Activated naive CD4-positive, alpha-beta T cell treated with anti-CD3 and anti-CD28 coated beads, Interleukin-2, amount 50 U/mL, for 72 hours (primary cell): ENCODE measurements at regions not wholly inside any gene's neighbourhood (a gene's known extent, or its start where the extent isn't known, plus 50 kb on each side); places are given as distances from the start of the nearest gene placed in this dataset.

Experiments used
- ATAC-seq, 2 donors: fragments of 150-1000 bp; cut with Tn5 transposase; 2 replicates each; pipeline ENCODE4 v1.10.0; 2021; ENCODE audit warnings: mild to moderate bottlenecking in 2 of 2, moderate library complexity in 2 of 2
- DNase-seq, 2 donors: peaks; one replicate each; pipeline ENCODE4 v3.0.0; 2021 to 2022; ENCODE audit warnings: low spot score in 2 of 2
- H3K27ac Mint-ChIP-seq, 2 donors: one replicate each; pipeline ENCODE4 v1.8.0; 2022; ENCODE audit warnings: mild to moderate bottlenecking in 2 of 2, mixed read lengths in 2 of 2
- H3K36me3 Mint-ChIP-seq, 2 donors: one replicate each; pipeline ENCODE4 v1.8.0; 2022; ENCODE audit warnings: mixed read lengths in 2 of 2
- H3K9me3 Mint-ChIP-seq, 2 donors: one replicate each; pipeline ENCODE4 v1.8.0; 2022; ENCODE audit warnings: mixed read lengths in 2 of 2

GRCh38 chr15:95990833-95991232, 339.7 kb upstream of the NR2F2 start:
- peaks cover 0 to 16% of the 10 kb centered on the region in 2 donors for H3K36me3 Mint-ChIP-seq
- H3K27ac Mint-ChIP-seq: no peak overlapping the region
- ATAC-seq (peak in 1 of 2 donors; percentile 52), DNase-seq (no peak)
- peaks cover 0 to 6% of the 10 kb centered on the region in 2 donors for H3K9me3 Mint-ChIP-seq

DNA sequence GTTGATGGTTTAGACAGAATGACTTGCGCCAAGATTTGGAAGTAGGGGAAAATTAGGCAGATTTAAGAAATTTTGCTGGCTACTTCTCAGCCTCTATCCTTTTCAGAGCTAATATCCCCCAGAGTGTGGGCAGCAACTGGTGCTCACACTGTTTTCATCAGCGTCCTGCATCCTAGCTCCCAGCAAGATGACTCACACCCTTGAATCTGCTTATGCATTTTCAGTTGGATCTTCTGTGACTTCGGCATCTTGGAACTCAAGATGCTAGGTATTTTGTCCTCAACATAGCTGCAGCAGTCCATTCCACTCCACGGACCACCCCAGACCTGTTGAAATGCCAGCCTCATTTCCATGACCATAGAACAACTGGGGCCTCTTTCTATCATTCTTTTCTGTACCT, 336.1 kb upstream of the NR2F2 start:
- ATAC-seq (no peak), DNase-seq (no peak)
- Mint-ChIP-seq H3K27ac (no peak overlapping the region), H3K36me3 (peaks cover 0 to 19% of the 10 kb centered on the region in 2 donors), H3K9me3 (peaks cover 3 to 6% of the 10 kb centered on the region in 2 donors)

DNA sequence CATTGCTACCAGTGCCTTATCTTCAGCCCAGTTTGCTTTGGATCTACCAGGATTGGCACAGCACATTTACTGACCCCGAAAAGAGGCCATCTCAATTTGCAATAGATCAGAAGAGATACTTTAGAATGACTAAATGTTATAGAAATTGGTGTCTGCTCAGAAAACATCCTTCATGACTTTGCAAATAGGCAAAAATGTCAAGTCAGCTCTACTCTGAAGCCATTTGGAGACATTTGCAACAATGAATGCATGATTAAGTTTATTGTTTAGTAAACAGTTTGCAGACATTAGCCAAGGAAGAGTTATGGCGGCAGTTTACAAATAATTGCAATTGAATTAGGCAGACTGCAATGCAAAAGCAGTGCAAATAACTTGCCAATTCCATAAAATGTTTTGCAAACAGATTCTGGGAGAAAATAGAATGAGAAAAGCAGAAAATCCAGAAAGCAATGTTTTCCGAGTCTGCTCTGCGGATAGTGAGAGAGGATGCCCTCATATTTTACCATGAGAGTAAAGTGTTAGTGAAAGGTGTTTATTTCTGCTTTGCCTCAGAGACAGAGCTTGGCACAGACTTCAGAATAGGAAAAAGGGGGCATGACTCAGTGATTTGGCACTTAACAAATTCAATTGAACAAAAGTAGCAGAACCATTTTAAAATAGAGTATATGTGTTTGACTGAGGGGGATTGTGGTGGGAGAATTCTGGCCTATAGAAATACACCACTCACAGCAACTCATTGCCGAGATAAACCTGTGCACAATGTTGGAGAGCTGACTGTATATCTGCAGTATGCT, 334.9 kb upstream of the NR2F2 start:
- H3K27ac Mint-ChIP-seq: no peak overlapping the region
- no peak for DNase-seq
- H3K9me3 Mint-ChIP-seq: peaks cover 4 to 6% of the 10 kb centered on the region in 2 donors
- ATAC-seq: no peak
- H3K36me3 Mint-ChIP-seq: peaks cover 0 to 11% of the 10 kb centered on the region in 2 donors

- ATAC-seq (peak; percentile 20 to 58), DNase-seq (no peak)
- Mint-ChIP-seq H3K27ac (no peak overlapping the region), H3K36me3 (peaks cover 0 to 11% of the 10 kb centered on the region in 2 donors), H3K9me3 (peaks cover 4 to 6% of the 10 kb centered on the region in 2 donors)
These were observed 334.0 kb upstream of the NR2F2 start for GRCh38 chr15:95996494-95996893.

DNA sequence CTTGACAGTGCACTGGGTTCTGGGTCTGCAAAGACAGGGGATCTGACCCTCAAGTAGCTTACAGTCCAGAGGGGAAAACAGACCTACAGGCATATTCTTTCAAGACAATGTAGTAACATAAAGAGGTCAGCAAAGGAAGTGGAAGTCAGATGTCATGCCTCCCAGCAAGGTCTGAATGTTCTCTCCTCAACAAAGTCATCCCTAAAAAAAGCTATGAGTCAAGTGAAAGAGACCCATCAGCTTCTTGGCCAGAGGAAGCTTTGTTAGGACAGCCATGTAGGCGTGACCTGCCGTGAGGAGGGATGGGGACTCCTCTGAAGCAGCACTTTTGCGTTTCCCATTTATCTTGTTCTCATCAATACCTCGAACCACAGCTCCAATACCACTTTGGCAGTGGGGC, 331.6 kb upstream of the NR2F2 start:
- no peak for ATAC-seq
- no peak for DNase-seq
- Mint-ChIP-seq H3K36me3 (peaks cover 0 to 11% of the 10 kb centered on the region in 2 donors), H3K9me3 (peaks cover 4 to 6% of the 10 kb centered on the region in 2 donors), H3K27ac (no peak overlapping the region)

- DNase-seq (no peak), ATAC-seq (no peak)
- peaks cover 0 to 11% of the 10 kb centered on the region in 2 donors for H3K36me3 Mint-ChIP-seq
- H3K27ac Mint-ChIP-seq: no peak overlapping the region
- H3K9me3 Mint-ChIP-seq: peaks cover 10 to 13% of the 10 kb centered on the region in 2 donors
These were observed 327.3 kb upstream of the NR2F2 start for GRCh38 chr15:96002890-96003859.

GRCh38 chr15:96005906-96006305, 324.6 kb upstream of the NR2F2 start:
- DNase-seq (no peak), ATAC-seq (no peak)
- Mint-ChIP-seq H3K36me3 (peaks cover 0 to 9% of the 10 kb centered on the region in 2 donors), H3K27ac (no peak overlapping the region), H3K9me3 (peaks cover 9 to 10% of the 10 kb centered on the region in 2 donors)

GRCh38 chr15:96011136-96011535, 319.4 kb upstream of the NR2F2 start:
- no peak for ATAC-seq
- Mint-ChIP-seq H3K36me3 (peaks cover 0 to 11% of the 10 kb centered on the region in 2 donors), H3K9me3 (peaks cover 9 to 10% of the 10 kb centered on the region in 2 donors), H3K27ac (no peak overlapping the region)
- DNase-seq: no peak

DNA sequence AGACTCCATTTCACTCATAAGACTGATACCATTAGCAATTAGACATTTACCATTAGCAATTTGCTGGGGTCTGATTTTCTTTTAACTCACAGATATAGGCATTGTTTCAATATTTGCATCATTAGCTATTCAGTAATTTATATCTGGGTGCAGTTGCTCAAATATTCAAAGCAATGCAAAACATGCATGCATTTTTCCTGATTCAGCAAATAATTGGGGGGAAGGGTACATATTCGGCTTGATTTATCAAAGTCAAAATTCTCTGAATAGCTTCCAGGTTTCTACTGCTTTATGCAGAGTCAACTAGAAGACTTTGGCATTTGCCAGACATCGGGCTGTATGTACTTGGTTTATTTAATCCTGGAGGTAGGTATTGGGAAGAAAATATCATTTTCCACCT, 315.6 kb upstream of the NR2F2 start:
- no peak for DNase-seq
- Mint-ChIP-seq H3K9me3 (no peaks in the 10 kb centered on the region), H3K36me3 (peaks cover 0 to 4% of the 10 kb centered on the region in 2 donors), H3K27ac (no peak overlapping the region)
- no peak for ATAC-seq

DNA sequence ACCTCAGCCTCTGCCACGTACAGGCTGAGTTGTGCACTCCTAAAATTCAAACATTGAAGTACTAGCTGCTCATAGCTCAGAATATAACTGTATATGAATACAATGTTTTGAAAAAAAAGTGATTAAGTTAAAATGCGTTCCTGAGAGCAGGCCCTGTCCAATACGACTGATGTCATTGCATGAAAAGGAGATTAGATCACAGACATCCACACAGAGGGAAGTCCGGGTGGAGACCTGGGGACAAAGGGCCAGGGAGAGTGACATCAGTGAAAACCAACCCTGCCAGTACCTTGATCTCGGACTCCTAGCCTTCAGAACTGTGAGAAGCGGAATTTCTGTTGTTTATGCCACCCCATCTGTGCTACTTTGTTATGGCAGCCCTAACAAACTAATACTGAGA, 311.4 kb upstream of the NR2F2 start:
- ATAC-seq (no peak), DNase-seq (no peak)
- H3K36me3 Mint-ChIP-seq: no peaks in the 10 kb centered on the region
- no peak overlapping the region for H3K27ac Mint-ChIP-seq
- no peaks in the 10 kb centered on the region for H3K9me3 Mint-ChIP-seq

GRCh38 chr15:96020133-96020532, 310.4 kb upstream of the NR2F2 start:
- H3K36me3 Mint-ChIP-seq: no peaks in the 10 kb centered on the region
- no peak overlapping the region for H3K27ac Mint-ChIP-seq
- DNase-seq (no peak), ATAC-seq (no peak)
- no peaks in the 10 kb centered on the region for H3K9me3 Mint-ChIP-seq

GRCh38 chr15:96020797-96021196, 309.7 kb upstream of the NR2F2 start:
- ATAC-seq: no peak
- Mint-ChIP-seq H3K27ac (no peak overlapping the region), H3K36me3 (no peaks in the 10 kb centered on the region), H3K9me3 (no peaks in the 10 kb centered on the region)
- DNase-seq: no peak

DNA sequence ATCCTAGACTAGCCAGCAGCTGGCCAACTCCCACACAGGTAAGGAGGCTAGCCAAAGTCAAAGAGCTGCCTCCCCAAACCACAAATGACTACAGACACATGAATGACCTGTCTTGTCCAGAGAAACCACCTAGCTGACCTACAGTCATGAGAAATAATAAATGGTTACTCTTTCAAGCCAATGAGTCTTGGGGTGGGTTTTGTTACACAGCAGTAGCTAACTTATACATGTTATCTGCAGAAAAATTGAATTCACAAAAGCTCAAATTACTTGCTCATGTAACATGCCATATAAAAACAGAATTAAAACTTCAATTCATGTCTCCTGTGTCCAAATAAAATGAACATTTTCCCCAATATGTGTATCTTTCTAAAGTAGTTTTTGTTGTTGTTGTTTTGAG, 307.4 kb upstream of the NR2F2 start:
- Mint-ChIP-seq H3K36me3 (no peaks in the 10 kb centered on the region), H3K9me3 (no peaks in the 10 kb centered on the region), H3K27ac (no peak overlapping the region)
- DNase-seq: no peak
- no peak for ATAC-seq

DNA sequence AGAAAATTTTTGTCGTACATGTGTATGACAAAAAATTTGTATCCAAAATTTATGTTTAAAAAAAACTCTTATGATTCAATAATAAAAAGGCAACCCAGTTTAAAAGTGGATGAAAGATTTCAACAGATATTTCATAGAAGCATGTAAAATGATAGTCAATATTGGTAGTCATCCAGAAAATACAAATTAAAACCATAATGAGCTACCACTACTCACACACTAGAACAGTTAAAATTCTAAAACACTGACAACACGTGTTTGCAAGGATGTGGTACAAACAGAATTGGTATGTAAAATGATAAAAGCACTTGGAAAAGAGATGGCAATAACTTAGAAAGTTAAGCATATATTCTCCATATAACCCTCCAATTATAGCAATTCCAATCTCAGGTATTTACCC, 303.0 kb upstream of the NR2F2 start:
- ATAC-seq: no peak
- H3K36me3 Mint-ChIP-seq: no peaks in the 10 kb centered on the region
- no peak overlapping the region for H3K27ac Mint-ChIP-seq
- DNase-seq: no peak
- H3K9me3 Mint-ChIP-seq: peaks cover 0 to 4% of the 10 kb centered on the region in 2 donors

DNA sequence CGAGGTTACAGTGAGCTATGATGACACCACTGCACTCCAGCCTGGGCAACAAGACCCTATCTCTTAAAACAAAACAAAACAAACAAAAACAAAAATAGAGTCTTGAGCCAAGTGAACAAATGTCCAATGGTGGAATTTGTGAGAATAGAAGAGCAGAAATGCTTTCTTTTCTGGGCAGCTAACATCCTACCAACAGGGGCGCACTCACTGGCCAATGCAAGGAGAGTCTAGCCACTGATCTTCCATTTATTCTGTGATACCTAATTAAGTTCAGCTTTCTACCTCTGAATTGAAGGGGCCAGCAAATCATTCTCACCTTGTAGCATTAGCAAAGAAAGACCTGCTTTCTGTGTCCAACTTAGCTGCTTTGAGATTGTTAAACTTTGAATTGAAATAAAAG, 301.9 kb upstream of the NR2F2 start:
- ATAC-seq: no peak
- H3K27ac Mint-ChIP-seq: no peak overlapping the region
- peaks cover 0 to 4% of the 10 kb centered on the region in 2 donors for H3K9me3 Mint-ChIP-seq
- DNase-seq: no peak
- no peaks in the 10 kb centered on the region for H3K36me3 Mint-ChIP-seq

- ATAC-seq: no peak
These were observed 301.3 kb upstream of the NR2F2 start for GRCh38 chr15:96029172-96029571.

DNA sequence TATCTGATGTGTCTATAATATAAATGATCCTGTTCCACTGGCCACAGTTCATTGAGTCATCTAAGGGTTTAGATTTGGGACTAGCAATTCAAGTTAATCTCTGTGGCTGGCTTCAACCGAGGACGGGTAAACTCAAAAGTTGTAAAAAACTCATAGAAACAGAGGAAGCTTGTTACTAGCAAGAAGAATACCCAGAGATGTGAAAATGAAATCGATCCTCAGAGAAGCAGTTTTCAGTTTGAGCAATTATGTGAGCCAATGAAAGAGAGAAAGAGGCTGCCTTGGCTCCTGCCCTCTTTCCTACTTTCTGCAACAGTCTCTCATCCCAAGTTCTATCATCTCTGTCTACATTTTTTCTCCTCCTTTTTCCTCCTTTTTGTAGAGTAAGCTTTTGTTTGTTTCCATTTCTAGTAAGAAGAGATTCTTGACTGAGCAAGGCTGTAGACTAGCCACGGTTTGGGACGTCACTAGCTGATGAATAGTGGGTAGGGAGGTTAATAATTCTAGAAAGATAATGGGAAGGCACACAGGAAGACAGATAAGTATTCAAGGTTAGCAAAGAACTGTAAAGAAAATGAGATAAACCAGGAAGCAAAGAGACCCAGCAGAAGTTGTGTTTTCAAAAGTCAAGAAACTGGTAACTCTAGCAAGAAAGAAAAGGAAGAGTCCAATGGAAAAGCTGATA, 298.9 kb upstream of the NR2F2 start:
- Mint-ChIP-seq H3K36me3 (peaks cover 6% of the 10 kb centered on the region in 2 donors), H3K27ac (no peak overlapping the region), H3K9me3 (peaks cover 4 to 9% of the 10 kb centered on the region in 2 donors)
- DNase-seq (no peak), ATAC-seq (no peak)

More at GRCh38 chr15:96029172-96029571, 301.3 kb upstream of the NR2F2 start:
- H3K36me3 Mint-ChIP-seq: no peaks in the 10 kb centered on the region
- DNase-seq: no peak
- peaks cover 0 to 4% of the 10 kb centered on the region in 2 donors for H3K9me3 Mint-ChIP-seq
- H3K27ac Mint-ChIP-seq: no peak overlapping the region
